GM18870 (cell line): ENCODE measurements at regions not wholly inside any gene's neighbourhood (a gene's known extent, or its start where the extent isn't known, plus 50 kb on each side); places are given as distances from the start of the nearest gene placed in this dataset.

Source experiments
- ATAC-seq: cut with Tn5 transposase; IDR thresholded peaks from one replicate; pipeline ENCODE4 v1.9.1; 2021; ENCODE audit warnings: moderate library complexity; ENCODE audit not compliant: unreplicated experiment

DNA sequence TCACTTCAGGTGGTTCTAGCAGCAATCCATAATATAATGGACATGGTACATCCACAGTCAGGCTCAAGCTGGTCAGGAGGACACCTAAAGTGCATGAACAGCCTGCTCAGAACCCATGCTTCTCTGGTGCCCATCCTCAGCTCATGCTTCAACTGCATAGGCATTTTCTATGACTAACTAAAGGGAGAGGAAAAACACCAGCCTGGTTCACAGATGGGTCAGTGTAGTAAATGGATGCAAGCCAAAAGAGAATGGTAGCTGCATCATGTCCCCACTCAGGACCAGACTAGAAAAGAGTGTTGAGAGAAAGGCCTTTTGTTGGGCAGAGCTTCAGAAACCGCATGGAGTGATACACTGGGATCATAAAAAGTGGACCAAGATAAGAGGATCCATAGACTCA, 556.6 kb downstream of the TLE1 start:
- ATAC-seq, result no peak

DNA sequence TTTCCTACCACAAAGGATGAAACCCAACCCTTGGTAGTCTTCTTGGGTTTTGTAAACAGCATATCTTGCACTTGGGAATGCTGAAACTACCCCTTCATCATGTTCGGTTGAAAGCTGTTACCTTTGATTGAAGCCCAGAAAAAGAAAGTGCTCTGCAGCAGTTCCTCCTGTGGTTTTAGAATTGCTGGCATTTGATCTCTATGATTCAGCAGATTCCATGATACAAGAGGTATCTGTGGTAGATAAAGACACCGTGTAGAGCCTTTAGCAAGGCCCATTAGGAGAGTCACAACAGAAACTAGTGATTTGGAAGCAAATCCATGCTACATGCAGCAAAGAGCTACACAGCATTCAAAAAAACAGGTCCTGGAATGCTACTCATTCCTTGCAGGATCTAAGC, 557.0 kb downstream of the TLE1 start:
- ATAC-seq, result no peak

DNA sequence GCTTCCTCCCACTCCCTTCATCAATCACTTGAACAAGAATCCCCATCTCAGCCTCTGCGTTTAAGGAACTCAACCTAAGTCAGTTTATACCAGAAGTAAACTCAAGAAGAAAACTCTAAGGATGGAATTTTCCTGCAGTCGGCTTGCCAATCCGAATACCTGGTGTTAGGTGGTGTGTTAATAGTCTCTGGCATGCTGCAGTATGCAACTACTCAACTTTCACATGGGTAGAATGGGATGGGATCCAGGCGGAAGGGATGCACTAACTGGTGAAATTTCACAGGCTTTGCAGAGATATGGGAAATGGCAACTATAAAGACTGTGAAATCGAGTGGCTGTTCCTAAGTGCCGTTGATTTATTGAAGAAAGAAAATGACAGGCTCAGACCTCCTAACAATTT, 560.6 kb downstream of the TLE1 start:
- ATAC-seq, result no peak

DNA sequence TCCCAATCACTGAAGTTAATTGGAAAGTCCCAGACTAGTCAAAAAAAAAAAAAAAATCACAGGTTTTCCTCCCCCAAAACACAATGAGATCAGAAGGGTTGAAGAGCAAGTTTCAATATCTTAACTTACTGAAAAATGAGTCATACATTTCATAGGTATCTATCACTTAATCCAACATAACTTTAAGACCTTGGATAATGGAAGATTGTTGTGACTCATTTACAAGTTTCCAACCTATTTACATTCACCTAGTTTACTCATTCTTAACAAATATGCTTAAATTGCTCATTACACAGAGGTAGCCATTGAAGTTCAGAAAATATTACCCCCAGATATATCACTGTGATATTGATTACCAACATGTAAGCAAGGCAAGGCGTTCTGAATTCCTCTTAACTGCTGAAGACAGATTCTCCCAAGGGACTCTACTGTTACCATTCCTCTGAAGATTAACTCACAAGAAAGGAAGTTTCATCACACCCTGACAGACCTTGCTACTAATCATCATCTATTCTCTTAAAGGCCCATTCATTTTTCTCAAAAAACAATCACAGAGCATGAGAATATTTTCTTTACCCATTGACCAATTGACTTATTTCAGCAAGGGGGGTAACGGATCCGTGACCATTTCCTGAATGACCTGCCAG, 563.8 kb downstream of the TLE1 start:
- ATAC-seq, result no peak

DNA sequence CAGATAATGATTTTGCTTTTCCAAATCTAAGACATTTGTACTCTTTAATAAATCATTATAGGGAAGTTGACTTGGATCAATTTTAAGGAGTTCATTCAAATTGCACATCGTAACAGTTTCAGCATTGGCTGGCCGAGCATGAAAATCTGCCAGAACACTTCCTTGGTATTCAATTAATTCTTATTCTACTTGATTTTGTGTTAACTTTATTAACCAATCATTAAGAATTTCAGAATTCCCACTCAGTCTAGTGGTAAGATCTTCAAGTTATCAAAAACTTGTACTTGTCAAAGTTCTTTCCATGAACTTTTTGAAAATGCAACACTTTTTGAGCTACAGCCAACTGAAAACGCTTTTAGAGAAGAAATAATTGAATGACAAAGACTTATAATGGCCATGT, 565.8 kb downstream of the TLE1 start:
- ATAC-seq, result no peak

DNA sequence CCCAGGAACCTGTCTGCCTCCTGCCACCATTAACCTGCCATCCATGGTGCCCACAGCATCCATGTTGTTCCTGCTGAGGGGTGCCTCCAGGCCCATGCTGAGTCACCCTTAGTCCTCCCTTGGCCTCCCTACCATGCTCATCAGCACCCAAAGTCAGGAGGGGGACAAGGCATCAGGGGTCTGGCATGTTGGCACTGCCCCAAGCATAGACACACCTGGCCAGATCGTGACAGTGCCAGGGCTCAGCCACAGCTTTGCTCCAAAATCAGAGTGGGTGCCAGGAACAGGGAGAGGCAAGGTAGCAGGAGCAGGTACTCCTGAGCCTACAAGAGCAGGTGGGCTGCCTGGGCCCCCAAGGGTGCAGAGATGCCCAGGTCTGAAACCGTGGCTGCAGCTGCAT, 566.6 kb downstream of the TLE1 start:
- ATAC-seq, result no peak

DNA sequence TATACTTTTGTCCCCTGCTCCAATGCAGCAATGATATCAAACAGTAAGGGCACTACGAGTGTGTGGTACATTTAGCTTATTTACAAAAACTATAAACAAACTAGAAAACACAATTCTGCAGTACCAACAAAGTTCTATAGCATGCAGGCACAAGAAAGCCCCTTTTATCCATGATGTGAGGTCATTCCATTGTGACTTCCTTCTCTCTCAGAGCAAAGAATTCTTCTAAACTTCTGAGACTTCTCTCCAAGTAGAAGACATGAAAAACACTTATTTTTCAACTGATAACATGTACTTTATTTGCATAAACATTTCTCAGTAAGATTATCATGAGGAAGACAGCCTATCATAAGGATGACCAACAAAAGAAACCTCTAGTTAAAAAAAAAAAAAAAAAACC, 569.8 kb downstream of the TLE1 start:
- ATAC-seq, result no peak

DNA sequence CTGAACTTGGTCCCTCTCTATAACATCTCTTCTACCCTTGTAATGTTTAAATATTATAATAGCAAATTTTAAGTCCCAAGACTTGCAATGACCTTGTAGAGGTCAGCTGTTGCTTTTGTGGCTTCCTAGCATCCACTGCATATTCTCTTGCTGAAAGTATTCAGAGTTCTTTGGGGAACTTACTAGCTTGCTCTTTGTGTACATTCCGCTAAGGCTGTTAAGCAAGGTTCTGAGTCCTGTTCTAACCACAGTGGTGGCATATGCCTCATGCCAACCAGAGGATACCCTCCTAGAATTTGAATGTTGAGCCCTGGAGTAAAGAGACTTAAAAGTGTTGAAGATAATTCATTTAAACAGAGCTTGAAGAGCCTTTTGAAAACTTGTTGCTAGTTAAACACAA, 570.9 kb downstream of the TLE1 start:
- ATAC-seq, result no peak

DNA sequence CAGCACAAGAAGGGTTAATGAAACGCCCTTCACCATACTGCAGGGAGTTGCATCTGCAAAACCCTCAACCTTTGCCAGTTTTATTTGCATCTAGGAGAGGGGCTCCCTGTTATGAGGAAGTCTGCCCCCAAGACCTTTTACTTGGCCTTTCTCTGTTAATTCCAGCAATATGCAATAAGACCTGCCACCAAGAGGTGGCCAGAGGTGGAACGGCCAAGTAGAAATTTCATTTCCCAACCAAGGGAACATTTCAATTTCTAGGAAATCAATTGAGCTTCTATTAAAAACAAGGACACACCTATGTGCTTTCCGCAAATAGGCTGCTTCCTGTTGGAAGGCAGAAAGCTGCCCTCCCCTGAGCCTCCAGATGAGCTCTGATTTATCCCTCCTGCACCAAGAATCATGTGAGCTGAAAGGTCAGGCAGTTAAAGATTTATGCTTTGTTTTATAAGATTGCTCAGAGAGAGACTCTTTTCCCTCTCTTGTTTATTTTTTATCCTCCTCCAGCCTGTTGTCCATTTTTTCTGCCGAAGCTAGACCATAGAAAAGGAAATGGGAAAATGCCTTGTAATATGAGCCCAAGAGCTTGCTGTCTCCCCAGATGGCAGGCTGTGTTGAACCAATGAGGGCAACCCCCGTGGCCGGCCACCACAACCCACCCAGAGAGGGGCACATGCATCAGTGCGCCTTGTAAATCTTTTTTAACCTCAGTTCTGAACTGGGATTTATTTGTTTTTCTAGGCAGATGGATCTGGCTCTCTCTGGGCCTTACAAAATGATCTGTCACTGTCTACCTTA, 572.8 kb downstream of the TLE1 start:
- no peak for ATAC-seq

DNA sequence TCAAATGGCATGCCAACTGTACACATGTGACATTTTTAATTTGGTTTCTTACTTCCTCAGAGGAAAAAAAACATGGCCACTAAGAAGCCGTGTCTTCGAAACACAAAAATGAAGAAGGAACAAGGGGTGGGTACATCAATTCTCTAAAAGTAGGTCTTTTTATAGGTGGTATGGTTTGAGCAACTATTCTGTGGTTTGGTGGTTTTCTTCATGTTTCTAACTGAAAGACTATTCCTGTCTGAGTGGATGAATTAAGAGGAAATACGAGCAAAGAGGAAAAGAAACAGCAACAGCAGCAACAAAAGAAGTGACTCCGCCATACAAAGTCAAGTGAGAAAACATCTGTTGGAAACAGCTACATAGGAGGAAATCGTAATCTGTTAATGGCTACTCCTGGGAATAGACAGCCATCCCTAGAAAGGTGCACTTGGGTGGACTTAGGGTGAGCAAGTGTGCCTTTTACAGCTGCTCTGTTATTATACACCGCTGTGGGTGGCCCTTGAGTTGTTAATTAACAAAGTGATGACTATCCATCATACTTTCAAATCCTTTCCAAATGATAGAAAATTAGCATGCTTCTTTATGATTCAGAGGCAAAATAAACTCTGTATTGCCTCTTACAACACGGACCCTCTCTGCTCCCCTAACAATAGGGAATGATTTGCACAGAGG, 575.8 kb downstream of the TLE1 start:
- ATAC-seq, result peak; percentile 37

DNA sequence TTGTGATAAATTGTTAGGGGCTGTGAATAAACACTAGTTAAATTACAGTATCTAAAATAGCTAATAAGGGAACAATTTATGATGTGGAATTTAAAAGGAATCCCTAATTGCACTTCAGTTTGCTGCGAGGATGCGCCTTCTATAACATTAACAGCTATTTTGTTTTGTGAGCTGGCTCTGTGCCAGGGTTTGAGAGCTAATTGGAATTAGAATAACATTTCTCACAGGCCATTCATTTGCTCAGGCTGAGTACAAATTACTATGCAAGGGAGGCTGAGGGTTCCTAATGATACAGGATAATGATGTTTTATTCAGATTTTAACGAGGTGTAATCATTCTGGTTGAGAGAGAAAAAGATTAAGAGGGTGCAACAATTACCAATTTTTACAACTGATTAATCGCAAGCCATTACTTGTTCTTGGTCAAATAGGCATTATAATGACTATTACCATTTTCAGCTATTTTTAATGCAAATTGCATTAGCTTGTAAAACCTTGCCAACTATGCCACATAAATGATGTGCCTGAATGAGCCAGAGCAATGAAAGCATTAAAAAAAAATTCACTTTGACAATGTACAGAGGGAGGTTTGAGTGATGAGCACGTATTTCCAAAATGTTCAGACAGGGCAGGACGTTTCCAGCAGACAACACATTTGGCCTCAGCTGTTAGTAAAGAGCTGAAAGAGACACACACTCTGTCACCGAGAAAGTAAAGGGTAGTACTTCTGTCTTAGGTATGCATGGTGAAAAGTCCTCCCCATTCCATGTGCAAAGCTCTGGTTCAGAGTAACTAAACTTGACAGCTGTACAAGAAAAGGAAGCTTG, 576.5 kb downstream of the TLE1 start:
- ATAC-seq, result no peak

DNA sequence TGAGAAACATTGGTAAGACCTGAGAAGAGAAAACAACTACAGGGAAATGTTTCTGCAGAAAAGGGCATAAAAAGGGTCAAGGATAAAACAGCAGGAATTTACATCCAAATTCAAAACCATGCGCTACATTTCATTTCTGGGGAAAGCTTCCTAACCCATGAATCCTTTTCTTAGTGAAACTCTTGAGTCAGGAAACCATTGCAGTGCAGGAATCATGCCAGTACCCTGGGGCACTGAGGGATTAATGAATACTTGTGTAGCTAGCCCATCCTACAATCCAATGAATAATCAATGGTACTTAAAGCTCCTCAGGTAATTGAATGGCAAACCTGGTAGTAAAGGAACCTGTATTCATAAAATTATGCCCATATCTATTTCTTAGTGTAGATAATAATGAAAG, 580.5 kb downstream of the TLE1 start:
- ATAC-seq, result no peak

DNA sequence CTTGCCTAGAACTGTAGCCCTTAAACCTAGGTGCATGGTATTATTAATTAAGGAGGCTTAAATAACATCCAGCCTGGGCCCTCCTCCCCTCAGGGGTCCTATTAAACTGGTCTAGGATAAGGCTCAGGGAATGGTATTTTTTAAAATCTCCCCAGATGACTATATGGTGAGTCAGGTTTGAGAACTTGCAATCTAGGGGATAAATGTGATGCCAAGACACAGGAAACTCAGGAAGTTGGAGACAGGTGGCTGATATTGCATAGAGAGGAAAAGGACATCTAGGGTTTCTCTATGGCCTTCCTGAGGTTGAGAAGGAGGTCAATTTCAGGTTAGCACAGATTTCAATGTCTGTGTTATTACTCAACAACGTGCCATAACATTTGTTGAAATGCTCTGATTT, 581.0 kb downstream of the TLE1 start:
- no peak for ATAC-seq

DNA sequence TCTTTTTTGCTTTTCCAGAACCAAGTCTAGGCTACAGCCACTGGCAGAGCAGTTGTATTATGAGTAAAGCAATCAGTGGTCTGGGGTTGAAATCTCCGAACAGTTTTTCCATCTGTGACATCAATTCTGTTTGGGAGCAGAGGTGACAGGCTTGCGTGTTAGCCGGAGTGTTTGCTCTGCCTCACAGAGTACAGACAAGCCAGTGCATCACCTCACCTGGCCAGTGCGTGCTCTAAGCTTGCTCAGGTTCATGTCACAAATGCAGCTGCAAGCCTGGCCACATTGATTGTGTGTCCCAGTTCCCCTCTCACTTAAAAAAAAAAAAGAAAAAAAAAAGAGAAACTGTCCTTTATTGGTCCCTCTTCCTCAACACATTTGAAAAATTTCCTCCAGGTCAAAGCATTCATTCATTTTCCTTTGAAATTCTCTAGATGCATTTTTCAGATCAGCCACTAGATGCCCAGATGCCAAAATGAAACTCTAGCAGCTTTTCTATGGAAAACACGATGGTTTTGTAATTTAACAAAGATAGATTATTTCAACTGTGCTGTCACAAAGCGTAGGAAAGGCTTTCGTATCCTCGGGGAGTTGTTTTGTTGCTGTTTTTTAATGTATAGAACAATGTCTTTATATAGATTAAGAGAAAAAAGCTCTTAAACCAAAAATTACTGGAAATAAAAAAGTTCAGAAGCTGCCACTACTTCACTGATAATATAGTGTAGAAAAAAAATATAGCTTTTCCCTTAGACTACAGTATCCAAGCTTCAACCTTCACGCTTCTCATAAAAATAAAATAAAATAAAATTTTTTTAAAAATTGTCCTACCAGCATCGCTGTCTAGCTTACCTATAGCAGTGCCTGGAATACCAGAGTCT, 585.5 kb downstream of the TLE1 start:
- no peak for ATAC-seq

DNA sequence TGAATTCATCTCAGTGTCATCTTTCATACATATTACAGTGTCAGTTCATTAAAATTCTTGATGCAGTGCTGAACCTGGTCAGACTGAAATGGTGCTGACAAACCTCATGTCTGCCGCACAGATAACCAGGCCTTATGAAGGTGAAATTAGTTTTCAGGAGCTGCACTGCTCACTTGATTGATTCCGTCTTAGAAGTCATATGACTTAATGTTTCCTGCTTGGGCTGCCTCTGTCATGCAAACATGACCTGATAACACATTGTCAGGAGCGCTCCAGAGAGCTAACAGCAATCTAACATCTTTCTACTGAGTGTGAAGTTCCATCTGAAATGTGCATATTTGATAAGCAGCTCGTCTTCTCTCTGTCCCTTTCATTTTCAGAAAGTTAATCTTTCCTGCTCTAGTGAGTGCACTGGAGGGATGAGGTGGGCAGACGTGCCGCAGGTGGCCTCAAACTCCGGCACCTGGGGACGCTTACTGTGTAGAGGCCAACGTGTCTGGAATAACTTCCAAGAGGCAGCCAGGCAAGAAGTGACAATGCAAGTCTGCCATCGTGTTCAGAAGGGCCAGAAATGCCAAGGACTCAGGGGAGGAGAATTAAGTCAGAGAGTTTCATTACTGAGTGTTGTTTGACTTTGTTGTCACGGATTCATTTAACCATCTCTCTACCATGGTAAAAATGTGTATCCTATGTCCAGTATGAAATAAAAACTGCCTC, 592.1 kb downstream of the TLE1 start:
- no peak for ATAC-seq

DNA sequence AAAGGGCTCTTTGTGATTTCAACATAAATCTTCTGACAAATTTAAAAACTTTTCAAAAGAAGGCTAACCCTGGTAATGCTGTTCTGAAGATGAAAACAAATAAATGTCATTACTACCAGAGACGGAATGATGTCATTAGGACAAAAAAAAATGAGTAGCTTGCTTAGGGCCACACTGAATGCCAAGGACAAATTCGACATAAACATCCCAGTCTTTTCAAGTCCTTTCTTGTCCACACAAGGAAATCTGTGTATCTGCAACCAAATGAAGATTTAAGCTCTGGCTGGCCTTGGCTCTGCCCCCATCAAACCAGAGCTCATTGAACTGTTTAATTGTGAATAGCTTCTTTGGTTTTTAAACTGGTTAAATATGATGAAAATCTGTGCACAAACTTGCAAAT, 592.7 kb downstream of the TLE1 start:
- ATAC-seq, result no peak

DNA sequence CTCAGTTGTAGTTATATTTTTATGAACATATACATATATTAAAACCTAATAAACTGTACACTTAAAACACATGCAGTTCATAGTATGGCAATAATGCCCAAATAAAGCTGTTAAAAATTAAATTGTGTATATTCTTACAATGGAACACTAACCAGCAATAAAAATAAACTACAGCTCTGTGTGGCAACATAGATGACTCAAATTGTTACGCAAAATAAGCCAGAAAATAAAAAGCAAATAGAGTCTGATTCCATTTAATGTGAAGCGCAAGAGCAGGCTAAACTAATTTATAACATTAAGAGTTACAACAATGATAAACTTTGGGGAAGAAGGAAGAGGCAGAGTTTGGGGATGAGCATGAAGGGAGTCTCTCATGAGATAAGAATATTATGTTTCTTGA, 597.3 kb downstream of the TLE1 start:
- no peak for ATAC-seq

DNA sequence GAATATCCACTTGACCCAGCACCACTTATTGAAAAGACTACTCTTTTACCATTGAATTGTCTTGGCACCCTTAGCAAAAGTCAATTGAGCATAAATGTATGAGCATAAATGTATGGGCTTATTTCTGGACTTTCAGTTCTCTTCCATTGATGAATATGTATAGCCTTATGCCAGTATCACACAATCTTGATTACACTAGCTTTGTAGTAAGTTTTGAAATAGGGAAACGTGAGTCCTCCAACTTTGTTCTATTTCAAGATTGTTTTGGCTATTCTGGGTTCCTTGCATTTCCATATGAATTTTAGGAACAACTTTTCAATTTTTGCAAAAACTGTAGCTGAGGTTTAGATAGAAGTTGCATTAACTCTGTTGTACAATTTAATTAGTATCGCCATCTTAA, 601.0 kb downstream of the TLE1 start:
- no peak for ATAC-seq

DNA sequence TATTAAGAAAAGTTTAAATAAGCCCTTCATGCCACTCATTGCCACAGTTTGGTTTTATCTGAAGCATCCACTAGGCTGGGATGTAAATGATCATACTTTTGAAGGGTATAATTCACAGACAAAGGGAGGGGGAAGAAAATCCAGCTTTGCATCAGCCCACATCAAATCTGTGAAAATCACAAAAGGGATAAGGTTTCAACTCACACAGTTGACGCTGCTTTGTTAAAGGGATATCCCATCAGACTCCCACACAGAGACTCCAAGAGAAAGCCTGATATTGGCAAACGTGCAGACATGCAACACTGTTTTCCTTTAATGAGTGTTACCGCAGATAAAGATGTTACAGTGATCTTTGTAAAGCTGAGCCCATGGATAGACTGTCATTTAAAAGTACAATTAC, 602.9 kb downstream of the TLE1 start:
- no peak for ATAC-seq
